C4-2B (cell line): ENCODE measurements at regions not wholly inside any gene's neighbourhood (a gene's known extent, or its start where the extent isn't known, plus 50 kb on each side); places are given as distances from the start of the nearest gene placed in this dataset.

Experiments
- CTCF ChIP-seq: fragments of 450-650 bp; conservative IDR thresholded peaks from 2 replicates; pipeline ENCODE4 v1.5.1; 2017; ENCODE audit warnings: mild to moderate bottlenecking
- ZFX ChIP-seq: fragments of 450-650 bp; IDR thresholded peaks from 2 replicates; pipeline ENCODE4 v1.6.1; 2017

GRCh38 chr7:130965515-130965914 is 231.5 kb upstream of the KLF14 start:
- TF ChIP-seq CTCF (no peak), ZFX (no peak)
